ENCODE measurements at regions not wholly inside any gene's neighbourhood (a gene's known extent, or its start where the extent isn't known, plus 50 kb on each side); places are given as distances from the start of the nearest gene placed in this dataset.

- 93% methylated on average over 9 of the region's 9 CpGs; no CpG with 5 or more reads in 1 of the 2 experiments for WGBS, 2 experiments (ENCODE audit: extremely low coverage in 1 of 2, insufficient coverage in 1 of 2, insufficient read length in 1 of 2, insufficient replicate concordance in 2 of 2, low coverage in 1 of 2, low lambda C conversion rate in 2 of 2, missing lambda C conversion rate in 1 of 2)
- ChIA-PET POLR2A (ENCODE audit: partially characterized antibody) (no interaction called here), CTCF (ENCODE audit: partially characterized antibody) (interaction anchor here (0.7 to 3.5 kb wide), 13 partner anchors 8 to 385 kb away, joined by 3 to 21 read pairs (median 3); no protein-coding TSS in a partner anchor)
- no peak overlapping the region for H3K23ac ChIP-seq (ENCODE audit: insufficient read length)
- H3K27me3 ChIP-seq (replicated peaks in 1 of 4; ENCODE audit: control insufficient read depth in 3 of 4, extremely low read depth in 1 of 4, insufficient read depth in 3 of 4, low read length in 3 of 4): no peaks in the 10 kb centered on the region
- H3K14ac ChIP-seq (ENCODE audit: insufficient read length): no peak overlapping the region
- H2BK15ac ChIP-seq (ENCODE audit: low read length): no peak overlapping the region
- H3K27ac ChIP-seq (ENCODE audit: low read depth, low read length): no peak overlapping the region
- H3K36me3 ChIP-seq (ENCODE audit: control insufficient read depth in 2 of 4, insufficient read depth in 4 of 4, low read length in 3 of 4): no peaks in the 10 kb centered on the region
- H4K5ac ChIP-seq (ENCODE audit: insufficient read length, low read depth, low read length): no peak overlapping the region
- no peak overlapping the region for H2BK20ac ChIP-seq (ENCODE audit: low read length)
- no peak overlapping the region for H4K91ac ChIP-seq (replicated peaks; ENCODE audit: insufficient read length, low read length)
- FAIRE-seq (no peak), DNase-seq (ENCODE audit: low read depth in 1 of 2, low spot score in 2 of 2) (no peak)
- H4K8ac ChIP-seq (ENCODE audit: extremely low read depth, insufficient read depth, low read length): no peak overlapping the region
- H2BK12ac ChIP-seq (ENCODE audit: low read depth, low read length): no peak overlapping the region
- no peak for TF ChIP-seq EGR1 (IDR thresholded peaks at IDR 0.05; ENCODE audit: borderline replicate concordance, low read depth, low read length)
- TF ChIP-seq TAF7 (optimal IDR thresholded peaks at IDR 0.05; ENCODE audit: borderline replicate concordance, low read depth, low read length): no peak
- TF ChIP-seq ATF2 (IDR thresholded peaks at IDR 0.05; ENCODE audit: low read length): no peak
- no peak for TF ChIP-seq TEAD4 (IDR thresholded peaks at IDR 0.05; ENCODE audit: low read depth, low read length)
- TF ChIP-seq E2F6 (IDR thresholded peaks at IDR 0.05): no peak
- no peak for TF ChIP-seq SIRT6 (IDR thresholded peaks at IDR 0.05; ENCODE audit: low read length)
- no peak for TF ChIP-seq SP4 (IDR thresholded peaks at IDR 0.05; ENCODE audit: low read length)
- TF ChIP-seq JUN (IDR thresholded peaks at IDR 0.05; ENCODE audit: low read depth, low read length): no peak
- no peak for TF ChIP-seq GABPA (IDR thresholded peaks at IDR 0.05; ENCODE audit: borderline replicate concordance, insufficient read depth, low read length)
- no peaks in the 10 kb centered on the region for H3K79me2 ChIP-seq (ENCODE audit: control insufficient read depth in 1 of 2, insufficient read depth in 2 of 2, low read length in 2 of 2)
- no peak overlapping the region for H3K56ac ChIP-seq (replicated peaks; ENCODE audit: insufficient read length, low read depth, low read length)
- H2BK5ac ChIP-seq (ENCODE audit: low read depth, low read length): no peak overlapping the region
- H3K4ac ChIP-seq (replicated peaks; ENCODE audit: insufficient read length, low read depth, low read length): no peak overlapping the region
- H2AFZ ChIP-seq (ENCODE audit: low read length): no peak overlapping the region
- H3K4me3 ChIP-seq (ENCODE audit: extremely low read depth in 1 of 4, insufficient read depth in 2 of 4, low read depth in 3 of 4, low read length in 4 of 4): no peak overlapping the region
- no peaks in the 10 kb centered on the region for H3K9me3 ChIP-seq (ENCODE audit: insufficient read depth in 2 of 2, low read depth in 1 of 2, low read length in 1 of 2)
- no peak overlapping the region for H2BK120ac ChIP-seq (replicated peaks; ENCODE audit: low read depth, low read length)
- H4K20me1 ChIP-seq (replicated peaks in 1 of 2; ENCODE audit: control insufficient read depth in 1 of 2, insufficient read depth in 2 of 2, low read length in 2 of 2): no peaks in the 10 kb centered on the region
- no peaks in the 10 kb centered on the region for H3K79me1 ChIP-seq (ENCODE audit: low read depth, low read length)
- 0 out of 7 replicates have a peak, but pooled peaks cover 0 to 3% (median 0%) of the 10 kb centered on the region in 4 experiments for H3K4me1 ChIP-seq (replicated peaks in 1 of 4; ENCODE audit: control insufficient read depth in 3 of 4, insufficient read depth in 4 of 4, low read length in 3 of 4)
- H3K9ac ChIP-seq (replicated peaks in 1 of 4; ENCODE audit: extremely low read depth in 1 of 4, low read depth in 3 of 4, low read length in 3 of 4): no peak overlapping the region
- no peaks in the 10 kb centered on the region for H3K23me2 ChIP-seq (ENCODE audit: low read depth, low read length)
- H3K18ac ChIP-seq (ENCODE audit: extremely low read depth, low read length): no peak overlapping the region
- H2AK5ac ChIP-seq (ENCODE audit: low read depth, low read length): no peak overlapping the region
- no peak overlapping the region for H3K4me2 ChIP-seq (ENCODE audit: insufficient read depth in 1 of 2, low read depth in 2 of 2, low read length in 2 of 2)
Measured at GRCh38 chr9:113805486-113806132, 70.5 kb upstream of the ZNF618 start.
